ENCODE measurements at regions not wholly inside any gene's neighbourhood (a gene's known extent, or its start where the extent isn't known, plus 50 kb on each side); places are given as distances from the start of the nearest gene placed in this dataset.

GRCh38 chr3:137259089-137259488, 301.3 kb downstream of the IL20RB start:
- no peaks in the 10 kb centered on the region for H3K36me3 ChIP-seq (ENCODE audit: control insufficient read depth, insufficient read depth, low read length)
- TF ChIP-seq CTCF (IDR thresholded peaks at IDR 0.05; ENCODE audit: insufficient read depth, low read length, poor library complexity, severe bottlenecking) = no peak
- no peak for DNase-seq (ENCODE audit: extremely low read depth, insufficient read length)

GRCh38 chr3:137259701-137260100, 301.9 kb downstream of the IL20RB start:
- Histone ChIP-seq H3K4me3 (replicated peaks; ENCODE audit: low read depth, low read length) (no peak overlapping the region), H3K27me3 (replicated peaks; ENCODE audit: control insufficient read depth, insufficient read depth, low read length) (no peaks in the 10 kb centered on the region), H3K36me3 (ENCODE audit: control insufficient read depth, insufficient read depth, low read length) (no peaks in the 10 kb centered on the region)
- no peak for TF ChIP-seq CTCF (IDR thresholded peaks at IDR 0.05; ENCODE audit: insufficient read depth, low read length, poor library complexity, severe bottlenecking)
- DNase-seq (ENCODE audit: extremely low read depth, insufficient read length) = no peak

More at GRCh38 chr3:137259089-137259488, 301.3 kb downstream of the IL20RB start:
- H3K4me3 ChIP-seq (replicated peaks; ENCODE audit: low read depth, low read length) = no peak overlapping the region
- no peaks in the 10 kb centered on the region for H3K27me3 ChIP-seq (replicated peaks; ENCODE audit: control insufficient read depth, insufficient read depth, low read length)

GRCh38 chr3:137264071-137264820, 306.5 kb downstream of the IL20RB start:
- Histone ChIP-seq H3K4me3 (replicated peaks; ENCODE audit: low read depth, low read length) (no peak overlapping the region), H3K36me3 (ENCODE audit: control insufficient read depth, insufficient read depth, low read length) (no peaks in the 10 kb centered on the region), H3K27me3 (replicated peaks; ENCODE audit: control insufficient read depth, insufficient read depth, low read length) (no peaks in the 10 kb centered on the region)
- DNase-seq (ENCODE audit: extremely low read depth, insufficient read length) = no peak
- no peak for TF ChIP-seq CTCF (IDR thresholded peaks at IDR 0.05; ENCODE audit: insufficient read depth, low read length, poor library complexity, severe bottlenecking)

- TF ChIP-seq CTCF (IDR thresholded peaks at IDR 0.05; ENCODE audit: insufficient read depth, low read length, poor library complexity, severe bottlenecking) = no peak
- Histone ChIP-seq H3K36me3 (ENCODE audit: control insufficient read depth, insufficient read depth, low read length) (no peaks in the 10 kb centered on the region), H3K27me3 (replicated peaks; ENCODE audit: control insufficient read depth, insufficient read depth, low read length) (no peaks in the 10 kb centered on the region), H3K4me3 (replicated peaks; ENCODE audit: low read depth, low read length) (no peak overlapping the region)
- no peak for DNase-seq (ENCODE audit: extremely low read depth, insufficient read length)
Observed at GRCh38 chr3:137264843-137265330, 307.1 kb downstream of the IL20RB start.

GRCh38 chr3:137282871-137283270, 325.1 kb downstream of the IL20RB start:
- DNase-seq (ENCODE audit: extremely low read depth, insufficient read length) = no peak
- Histone ChIP-seq H3K27me3 (replicated peaks; ENCODE audit: control insufficient read depth, insufficient read depth, low read length) (no peaks in the 10 kb centered on the region), H3K36me3 (ENCODE audit: control insufficient read depth, insufficient read depth, low read length) (no peaks in the 10 kb centered on the region), H3K4me3 (replicated peaks; ENCODE audit: low read depth, low read length) (no peak overlapping the region)
- TF ChIP-seq CTCF (IDR thresholded peaks at IDR 0.05; ENCODE audit: insufficient read depth, low read length, poor library complexity, severe bottlenecking) = no peak

Data from GM06990 (cell line).